MG63 (cell line): ENCODE measurements at regions not wholly inside any gene's neighbourhood (a gene's known extent, or its start where the extent isn't known, plus 50 kb on each side); places are given as distances from the start of the nearest gene placed in this dataset.
"Not testable (repeated sequence)": the region's sequence is repeated elsewhere in the genome, so short reads cannot be mapped to it uniquely, and the experiment has no call there.

ENCODE experiments used
- DNase-seq: peaks from one replicate; pipeline ENCODE4 v3.0.0-alpha.2; 2020
- H3K27me3 ChIP-seq: fragments of 250-450 bp; sonication (Bioruptor Pico); 2 replicates; pipeline ENCODE4 v1.5.1; 2020; ENCODE audit warnings: mild to moderate bottlenecking, moderate library complexity
- H3K36me3 ChIP-seq: fragments of 250-450 bp; sonication (Bioruptor Pico); 2 replicates; pipeline ENCODE4 v1.5.1; 2020; ENCODE audit warnings: mild to moderate bottlenecking, moderate library complexity
- H3K4me3 ChIP-seq: fragments of 250-450 bp; sonication (Bioruptor Pico); 2 replicates; pipeline ENCODE4 v1.5.1; 2020; ENCODE audit warnings: mild to moderate bottlenecking, moderate library complexity
- H3K9me3 ChIP-seq: fragments of 250-450 bp; sonication (Bioruptor Pico); 2 replicates; pipeline ENCODE4 v1.5.1; 2020; ENCODE audit warnings: mild to moderate bottlenecking, moderate library complexity

DNA sequence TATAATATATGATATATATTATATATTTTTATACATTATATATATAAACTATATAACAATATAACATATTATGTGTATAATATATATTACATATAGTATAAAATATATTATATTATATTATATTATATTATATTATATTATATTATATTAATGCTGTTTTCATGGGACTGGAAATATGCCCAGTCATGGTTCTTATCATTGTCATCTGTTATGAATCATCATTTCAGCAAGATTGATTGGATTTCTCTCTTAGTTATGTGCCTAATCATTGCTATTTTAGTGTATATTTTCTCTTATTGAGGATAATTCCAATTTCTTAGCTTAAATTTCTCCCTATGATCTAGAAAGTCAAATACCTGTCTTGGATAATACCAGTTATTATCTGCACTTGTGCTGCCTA is 617.8 kb downstream of the TRIB2 start:
- H3K4me3 ChIP-seq, result no peak overlapping the region
- no peaks in the 10 kb centered on the region for H3K36me3 ChIP-seq
- DNase-seq, result no peak
- H3K9me3 ChIP-seq, result no peaks in the 10 kb centered on the region
- H3K27me3 ChIP-seq, result peaks cover 40% of the 10 kb centered on the region

DNA sequence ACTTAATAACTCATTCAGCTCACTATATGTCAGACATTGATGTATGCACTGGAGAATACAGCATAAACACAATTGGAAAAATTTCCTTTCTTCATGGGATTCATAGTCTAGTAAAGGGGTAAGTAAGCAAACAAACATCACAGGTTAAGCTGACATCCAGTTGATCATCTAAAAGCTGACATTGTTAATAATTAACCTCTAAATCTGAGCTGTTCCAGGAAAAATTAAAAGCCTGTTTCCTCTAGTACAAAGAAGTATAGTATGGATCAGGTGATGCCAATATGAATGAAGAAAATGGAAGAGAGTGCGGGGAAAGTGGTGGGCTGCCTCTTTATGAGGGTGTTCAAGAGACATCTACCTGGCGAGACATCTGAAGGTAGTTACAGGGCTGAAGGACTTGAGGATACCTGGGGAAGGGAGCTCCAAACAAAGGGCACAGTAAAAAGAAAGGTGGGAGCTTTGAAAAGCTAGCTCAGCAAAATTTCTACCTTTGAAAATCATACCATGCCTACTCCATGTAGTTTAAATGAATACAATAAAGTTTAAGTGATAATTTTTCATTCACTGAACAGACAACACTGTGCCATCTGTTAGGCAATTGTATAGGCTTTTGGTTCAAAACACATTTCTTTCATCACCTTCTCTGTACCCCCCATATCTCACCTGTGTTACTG is 619.3 kb downstream of the TRIB2 start:
- H3K4me3 ChIP-seq, result no peak overlapping the region
- no peaks in the 10 kb centered on the region for H3K9me3 ChIP-seq
- H3K36me3 ChIP-seq, result no peaks in the 10 kb centered on the region
- DNase-seq, result no peak
- H3K27me3 ChIP-seq, result peaks cover 43% of the 10 kb centered on the region

- no peak for DNase-seq
- Histone ChIP-seq H3K9me3 (no peaks in the 10 kb centered on the region), H3K27me3 (no peaks in the 10 kb centered on the region), H3K4me3 (no peak overlapping the region), H3K36me3 (no peaks in the 10 kb centered on the region)
Measured at GRCh38 chr2:13351068-13351467, 634.3 kb downstream of the TRIB2 start.

DNA sequence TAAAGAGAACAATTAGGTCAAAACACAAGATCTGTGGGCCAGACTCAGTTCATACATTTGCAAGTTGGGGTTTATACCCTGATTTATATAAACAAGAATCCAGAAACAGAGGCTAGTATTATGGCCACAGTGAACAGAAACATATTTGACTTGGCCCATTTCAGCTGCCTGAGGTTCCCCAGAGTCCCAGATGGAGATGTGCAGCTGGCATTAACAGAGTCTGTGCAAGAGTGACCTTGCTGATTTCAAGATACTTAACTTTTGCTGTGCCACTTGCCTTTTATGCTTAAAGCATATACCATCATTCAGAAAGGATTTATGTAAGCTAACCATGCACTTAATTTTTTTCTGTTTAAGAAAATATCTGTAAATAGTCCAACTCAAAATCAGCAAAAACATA is 636.3 kb downstream of the TRIB2 start:
- Histone ChIP-seq H3K27me3 (no peaks in the 10 kb centered on the region), H3K4me3 (no peak overlapping the region), H3K9me3 (no peaks in the 10 kb centered on the region), H3K36me3 (no peaks in the 10 kb centered on the region)
- DNase-seq, result no peak

GRCh38 chr2:13354031-13354430 is 637.3 kb downstream of the TRIB2 start:
- H3K9me3 ChIP-seq, result no peaks in the 10 kb centered on the region
- no peak for DNase-seq
- no peaks in the 10 kb centered on the region for H3K27me3 ChIP-seq
- H3K4me3 ChIP-seq, result no peak overlapping the region
- H3K36me3 ChIP-seq, result no peaks in the 10 kb centered on the region

DNA sequence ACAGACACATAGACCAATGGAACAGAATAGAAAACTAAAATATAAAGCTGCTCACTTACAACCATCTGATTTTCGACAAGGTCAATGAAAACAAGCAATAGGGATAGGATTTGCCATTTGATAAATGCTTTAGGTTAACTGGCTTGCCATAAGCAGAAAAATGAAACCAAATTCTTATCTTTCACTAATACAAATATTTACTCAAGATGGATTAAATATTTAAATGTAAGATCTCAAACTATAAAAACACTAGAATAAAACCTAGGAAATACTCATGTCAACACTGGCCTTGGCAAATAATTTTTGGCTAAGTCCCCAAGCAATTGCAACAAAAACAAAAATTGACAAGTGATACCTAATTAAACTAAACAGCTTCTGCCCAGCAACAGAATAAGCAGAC is 665.2 kb downstream of the TRIB2 start:
- not testable (repeated sequence) for H3K9me3 ChIP-seq, H3K36me3 ChIP-seq, DNase-seq, H3K4me3 ChIP-seq, H3K27me3 ChIP-seq

GRCh38 chr2:13389172-13389571 is 672.4 kb downstream of the TRIB2 start:
- not testable (repeated sequence) for H3K4me3 ChIP-seq, H3K9me3 ChIP-seq, DNase-seq, H3K27me3 ChIP-seq, H3K36me3 ChIP-seq

GRCh38 chr2:13390676-13391075 is 673.9 kb downstream of the TRIB2 start:
- H3K27me3 ChIP-seq, result no peaks in the 10 kb centered on the region
- H3K36me3 ChIP-seq, result no peaks in the 10 kb centered on the region
- H3K4me3 ChIP-seq, result no peak overlapping the region

DNA sequence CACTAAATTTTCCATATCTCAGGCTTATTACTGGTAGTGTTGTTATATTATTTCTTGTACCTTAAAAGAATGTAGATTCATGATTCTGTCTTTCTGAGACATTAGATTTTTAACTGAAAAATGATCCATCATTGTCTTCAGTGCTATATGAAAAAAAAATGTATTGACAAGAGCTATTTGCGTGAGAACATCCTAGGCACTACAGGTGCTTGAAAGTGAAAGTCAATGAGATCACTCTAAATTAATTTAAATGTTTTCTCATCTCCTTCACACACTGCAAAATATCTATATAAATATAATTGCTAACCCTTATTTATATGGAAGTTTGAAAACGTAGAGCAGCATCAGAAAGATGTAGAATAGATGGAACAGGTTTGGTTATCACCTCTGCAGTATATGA is 684.6 kb downstream of the TRIB2 start:
- no peak for DNase-seq
- Histone ChIP-seq H3K9me3 (no peaks in the 10 kb centered on the region), H3K27me3 (no peaks in the 10 kb centered on the region), H3K36me3 (no peaks in the 10 kb centered on the region), H3K4me3 (no peak overlapping the region)

More at GRCh38 chr2:13390676-13391075, 673.9 kb downstream of the TRIB2 start:
- no peaks in the 10 kb centered on the region for H3K9me3 ChIP-seq
- DNase-seq, result no peak

DNA sequence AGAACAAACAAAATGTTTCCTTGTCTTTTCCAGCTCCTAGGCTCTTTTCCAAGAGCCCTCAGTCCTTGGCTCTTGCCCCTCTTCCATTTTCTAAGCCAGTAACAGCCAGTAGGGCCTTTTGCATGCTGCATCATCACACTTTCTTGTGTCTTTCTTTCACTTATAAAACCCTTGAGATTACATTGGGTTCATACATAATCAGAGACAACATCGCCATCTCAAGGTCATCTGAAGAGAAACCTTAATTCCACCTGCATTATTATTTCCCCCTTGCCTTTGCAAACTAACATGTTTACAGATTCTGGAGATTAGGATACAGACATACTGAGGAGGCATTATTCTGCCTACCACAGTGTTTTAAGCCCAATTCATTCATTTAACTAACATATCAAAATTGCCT is 697.3 kb downstream of the TRIB2 start:
- DNase-seq, result no peak
- H3K36me3 ChIP-seq, result no peaks in the 10 kb centered on the region
- H3K4me3 ChIP-seq, result no peak overlapping the region
- no peaks in the 10 kb centered on the region for H3K9me3 ChIP-seq
- no peaks in the 10 kb centered on the region for H3K27me3 ChIP-seq

DNA sequence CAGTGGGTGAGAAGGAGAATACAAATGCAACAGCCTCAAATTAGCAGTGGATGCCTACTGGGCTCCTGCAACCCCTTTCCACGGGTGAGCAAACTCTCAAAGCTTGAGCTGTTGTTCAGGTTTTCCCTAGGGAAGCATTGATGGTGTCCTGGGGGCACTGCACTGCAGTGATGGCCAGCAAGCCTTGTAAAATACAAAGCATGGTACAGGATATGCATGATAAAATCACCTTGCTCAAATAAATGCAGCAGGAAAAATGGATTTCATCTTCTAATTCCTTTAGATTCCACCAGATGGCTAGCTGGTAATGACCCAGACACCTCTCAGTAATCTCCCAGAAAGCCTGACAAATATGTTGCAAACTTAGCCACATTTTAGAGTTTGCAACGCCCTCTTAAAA is 698.2 kb downstream of the TRIB2 start:
- H3K36me3 ChIP-seq, result no peaks in the 10 kb centered on the region
- H3K4me3 ChIP-seq, result no peak overlapping the region
- H3K27me3 ChIP-seq, result no peaks in the 10 kb centered on the region
- no peak for DNase-seq
- no peaks in the 10 kb centered on the region for H3K9me3 ChIP-seq

- no peaks in the 10 kb centered on the region for H3K27me3 ChIP-seq
Measured at GRCh38 chr2:13433954-13434353, 717.2 kb downstream of the TRIB2 start.

DNA sequence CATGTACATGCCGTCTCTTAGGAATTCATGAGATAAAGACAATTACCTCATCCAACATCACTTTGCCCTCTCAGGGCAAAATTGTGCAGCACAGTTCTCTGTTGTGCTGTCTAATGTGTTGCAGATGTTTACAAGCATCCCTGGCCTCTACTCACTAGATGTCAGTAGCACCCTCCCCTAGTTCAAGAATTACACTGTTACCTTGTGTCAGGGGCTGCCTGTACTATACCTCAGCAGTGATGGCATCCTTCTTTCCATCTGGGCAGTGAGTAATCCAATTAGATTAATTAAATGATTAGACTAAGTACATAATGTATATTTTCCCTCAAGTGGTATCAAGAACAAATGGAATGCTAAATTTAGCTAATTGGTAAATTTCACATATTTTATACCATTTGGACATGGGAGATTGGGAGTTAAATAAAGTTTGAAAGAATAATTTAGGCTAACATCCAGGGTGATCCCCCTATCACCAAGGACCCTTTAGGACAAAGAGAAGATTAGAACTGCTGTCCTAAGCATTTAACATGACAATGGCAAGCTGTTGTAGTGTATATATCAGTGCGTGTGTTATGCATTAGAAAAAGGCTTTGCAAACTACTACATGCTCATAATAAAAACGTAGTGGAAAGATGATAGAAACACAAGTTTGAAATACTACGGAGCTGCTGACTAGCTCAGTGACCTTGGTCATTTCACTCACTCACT is 727.0 kb downstream of the TRIB2 start:
- not testable (repeated sequence) for H3K4me3 ChIP-seq, H3K27me3 ChIP-seq, DNase-seq, H3K9me3 ChIP-seq, H3K36me3 ChIP-seq

More at GRCh38 chr2:13433954-13434353, 717.2 kb downstream of the TRIB2 start:
- DNase-seq, result no peak
- Histone ChIP-seq H3K36me3 (no peaks in the 10 kb centered on the region), H3K9me3 (no peaks in the 10 kb centered on the region), H3K4me3 (no peak overlapping the region)

DNA sequence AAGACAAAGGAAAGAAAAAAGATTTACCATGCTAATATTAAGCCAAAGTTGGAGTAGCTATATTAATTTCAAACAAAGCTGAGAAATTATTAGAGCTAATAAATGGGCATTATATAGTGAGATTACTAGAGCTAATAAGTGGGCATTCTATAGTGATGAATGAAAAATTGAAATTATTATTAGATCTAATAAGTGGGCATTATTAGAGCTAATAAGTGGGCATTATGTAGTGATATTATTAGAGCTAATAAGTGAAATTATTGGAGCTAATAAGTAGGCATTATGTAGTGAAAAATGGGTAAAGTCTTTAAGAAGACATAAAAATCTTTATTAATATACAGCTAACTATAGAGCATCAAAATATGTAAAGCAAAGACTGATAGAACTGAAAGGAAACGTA is 745.7 kb downstream of the TRIB2 start:
- Histone ChIP-seq H3K4me3 (no peak overlapping the region), H3K36me3 (no peaks in the 10 kb centered on the region), H3K9me3 (no peaks in the 10 kb centered on the region), H3K27me3 (no peaks in the 10 kb centered on the region; the same call in 1 of the 2 replicates)
- DNase-seq, result no peak

GRCh38 chr2:13466076-13466475 is 749.3 kb downstream of the TRIB2 start:
- no peaks in the 10 kb centered on the region for H3K9me3 ChIP-seq
- DNase-seq, result no peak
- H3K36me3 ChIP-seq, result no peaks in the 10 kb centered on the region
- H3K4me3 ChIP-seq, result no peak overlapping the region
- H3K27me3 ChIP-seq, result no peaks in the 10 kb centered on the region; the same call in 1 of the 2 replicates

- no peak overlapping the region for H3K4me3 ChIP-seq
- H3K36me3 ChIP-seq, result no peaks in the 10 kb centered on the region
- no peak for DNase-seq
- H3K9me3 ChIP-seq, result no peaks in the 10 kb centered on the region
- no peaks in the 10 kb centered on the region for H3K27me3 ChIP-seq
Measured at GRCh38 chr2:13474538-13474937, 757.8 kb downstream of the TRIB2 start.

DNA sequence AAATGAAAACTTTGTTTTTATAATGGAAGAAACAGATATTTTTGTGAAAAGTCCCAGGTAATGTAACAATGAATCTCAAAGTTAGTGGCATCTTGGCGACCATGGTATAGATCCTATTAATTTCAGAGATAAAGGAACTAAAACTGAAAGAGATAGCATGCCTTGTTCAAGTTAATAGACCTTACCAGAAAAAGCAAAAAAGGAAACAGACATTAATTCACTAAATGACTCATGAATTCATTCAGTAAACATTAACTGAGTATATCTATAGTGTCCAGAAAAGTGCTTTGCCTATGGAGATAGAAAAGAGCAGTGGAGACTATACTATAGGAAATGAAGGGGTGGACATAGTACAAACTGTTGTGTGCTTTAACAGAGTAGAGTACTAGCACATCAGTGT is 763.3 kb downstream of the TRIB2 start:
- H3K9me3 ChIP-seq, result no peaks in the 10 kb centered on the region
- DNase-seq, result no peak
- H3K36me3 ChIP-seq, result no peaks in the 10 kb centered on the region
- no peaks in the 10 kb centered on the region for H3K27me3 ChIP-seq
- H3K4me3 ChIP-seq, result no peak overlapping the region

GRCh38 chr2:13481201-13481600 is 764.5 kb downstream of the TRIB2 start:
- Histone ChIP-seq H3K9me3 (no peaks in the 10 kb centered on the region), H3K27me3 (no peaks in the 10 kb centered on the region), H3K36me3 (no peaks in the 10 kb centered on the region), H3K4me3 (no peak overlapping the region)
- DNase-seq, result peak; percentile 3
